SKM-1 (cell line): ENCODE measurements at regions not wholly inside any gene's neighbourhood (a gene's known extent, or its start where the extent isn't known, plus 50 kb on each side); places are given as distances from the start of the nearest gene placed in this dataset.

Experiments used
- DNase-seq: peaks from one replicate; lab custom pipeline; 2025; ENCODE audit not compliant: unreplicated experiment; lab: John Stamatoyannopoulos, UW

DNA sequence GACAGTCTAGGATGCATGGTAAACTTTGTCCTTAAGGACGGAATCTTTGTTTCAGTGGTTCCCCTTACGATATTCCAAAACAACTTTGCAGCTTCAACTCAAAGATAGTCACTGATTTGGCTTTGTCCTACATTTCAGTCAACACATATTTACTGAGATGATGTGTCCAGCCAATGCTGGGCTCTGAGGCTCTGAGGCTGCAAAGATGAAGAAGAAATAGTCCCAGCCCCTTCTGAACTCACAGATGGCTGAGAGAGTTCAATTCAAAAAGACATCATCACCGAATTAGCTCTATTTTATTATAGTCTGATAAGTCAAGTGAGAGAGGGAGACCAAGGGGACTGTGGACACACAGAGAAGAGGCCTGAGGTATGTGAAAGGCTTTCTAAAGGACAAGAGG, 544.0 kb downstream of the ACTL7B start:
- no peak for DNase-seq

DNA sequence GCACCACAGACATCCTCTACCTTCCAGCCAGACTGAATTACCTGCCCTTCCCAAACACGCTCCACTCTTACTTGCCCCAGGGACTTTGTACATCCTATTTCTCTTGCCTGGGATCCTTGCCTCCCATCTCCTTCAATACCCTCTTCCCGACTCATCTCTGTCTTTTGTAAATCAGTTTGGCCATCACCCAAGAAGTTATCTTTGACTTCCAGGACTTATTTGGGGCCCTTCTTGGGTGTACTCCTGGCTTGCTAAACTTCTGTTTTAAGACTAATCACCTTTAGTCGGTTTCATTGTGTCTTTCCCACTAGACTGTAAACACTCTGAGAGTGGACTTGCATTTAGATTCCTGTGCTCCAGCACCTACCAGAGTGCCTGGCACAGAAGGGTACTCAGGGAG, 545.6 kb downstream of the ACTL7B start:
- no peak for DNase-seq

DNA sequence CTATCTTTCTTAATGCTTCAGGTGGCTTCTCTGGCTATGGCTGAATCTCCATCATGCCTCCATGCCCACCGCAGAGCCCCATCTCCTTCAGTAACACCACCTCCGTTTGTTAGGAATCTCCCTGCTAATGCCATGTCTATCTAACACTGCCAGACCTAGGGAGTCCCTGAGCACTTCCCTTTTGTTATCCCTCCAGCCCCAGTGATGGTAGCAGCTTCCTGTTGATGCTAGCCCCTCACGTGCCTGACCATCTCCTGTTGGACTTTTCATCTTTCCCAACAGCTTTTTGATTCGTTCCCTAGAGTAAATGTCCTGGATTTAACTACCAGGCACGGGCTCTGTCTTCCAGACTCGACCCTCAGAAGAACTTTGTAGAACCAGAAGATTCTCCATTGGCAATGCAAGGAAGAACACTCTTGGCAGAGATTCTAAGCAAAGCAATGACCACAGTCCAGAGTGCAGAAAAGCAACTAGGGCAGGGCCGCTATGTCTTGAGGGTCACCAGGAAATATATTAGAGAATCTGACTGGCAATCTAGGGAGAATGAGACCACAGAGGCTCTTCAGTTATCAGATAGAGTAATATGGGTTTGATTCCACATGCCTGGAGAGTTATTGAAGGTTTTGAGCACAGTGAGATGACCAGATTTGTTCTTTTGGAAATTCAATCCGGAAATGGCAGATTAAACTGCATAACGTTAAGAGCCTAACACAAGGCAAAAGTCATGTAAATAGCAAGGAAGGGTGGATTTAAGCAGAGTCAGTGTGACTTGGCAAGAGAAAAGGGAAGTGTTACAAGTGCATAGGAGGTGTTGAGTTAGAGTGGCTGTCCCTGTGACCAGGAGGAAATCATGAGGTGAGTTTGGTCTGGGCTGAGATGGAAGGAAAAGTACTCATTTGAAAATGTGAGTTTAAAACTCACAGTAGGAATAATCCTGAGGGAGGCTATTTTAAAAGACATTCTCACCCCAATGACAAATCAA, 555.2 kb downstream of the ACTL7B start:
- DNase-seq = peak; percentile 47

- DNase-seq = peak; percentile 50
Observed at GRCh38 chr9:108297073-108297472, 558.7 kb downstream of the ACTL7B start.

DNA sequence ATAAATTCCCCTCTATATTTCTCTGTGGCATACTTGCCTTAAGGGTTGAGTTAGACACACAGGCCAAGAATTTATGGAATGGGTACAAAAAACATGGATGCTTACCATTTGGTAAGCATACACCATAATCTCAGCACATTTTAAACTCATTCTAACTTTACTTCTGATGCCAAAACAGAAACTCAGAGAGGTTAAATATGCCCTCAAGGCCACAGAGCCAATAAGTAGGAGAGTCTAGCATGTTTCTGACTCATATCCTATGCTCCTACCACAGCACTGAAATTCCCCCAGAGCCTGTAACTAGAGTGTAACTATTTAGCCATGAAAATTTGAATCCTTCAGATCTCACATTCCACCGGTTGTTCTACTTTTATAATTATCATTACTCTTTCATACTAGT, 559.7 kb downstream of the ACTL7B start:
- no peak for DNase-seq

- no peak for DNase-seq
Observed at GRCh38 chr9:108291586-108291932, 564.2 kb downstream of the ACTL7B start.

DNA sequence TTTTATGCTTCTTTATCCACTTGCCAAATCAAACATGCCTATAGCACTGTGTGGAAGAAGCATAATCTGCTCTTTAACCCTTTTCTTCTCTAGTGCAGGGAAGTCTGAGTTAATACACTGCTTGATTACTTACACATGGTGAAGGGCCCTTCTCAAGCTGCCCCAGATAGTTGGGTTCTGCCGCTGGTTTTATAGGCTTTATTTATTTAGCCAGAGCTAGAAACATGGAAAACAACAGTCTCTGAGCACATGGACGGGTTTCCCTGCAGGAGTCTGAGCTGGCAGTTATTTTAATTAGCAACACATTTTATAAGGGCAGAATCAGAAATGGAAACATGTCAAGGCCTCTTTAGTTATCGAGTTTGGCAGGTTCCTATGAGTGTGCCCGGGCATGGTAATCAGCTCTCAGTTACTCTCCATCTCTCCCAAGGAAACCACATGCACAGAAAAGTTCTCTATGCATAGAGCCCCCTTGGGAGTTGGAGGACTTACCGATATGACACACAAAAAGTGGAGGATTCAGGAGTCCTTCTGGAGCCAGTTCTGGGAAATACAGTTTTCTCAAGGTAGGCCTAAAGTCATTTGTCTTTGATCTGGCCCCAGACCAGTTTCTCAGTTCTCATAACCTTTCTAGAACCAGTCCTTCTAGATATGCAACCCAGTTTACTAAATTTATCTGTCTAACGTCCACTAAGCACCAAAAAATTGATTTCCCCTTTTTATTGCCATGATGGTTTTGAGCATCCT, 564.8 kb downstream of the ACTL7B start:
- DNase-seq = no peak

DNA sequence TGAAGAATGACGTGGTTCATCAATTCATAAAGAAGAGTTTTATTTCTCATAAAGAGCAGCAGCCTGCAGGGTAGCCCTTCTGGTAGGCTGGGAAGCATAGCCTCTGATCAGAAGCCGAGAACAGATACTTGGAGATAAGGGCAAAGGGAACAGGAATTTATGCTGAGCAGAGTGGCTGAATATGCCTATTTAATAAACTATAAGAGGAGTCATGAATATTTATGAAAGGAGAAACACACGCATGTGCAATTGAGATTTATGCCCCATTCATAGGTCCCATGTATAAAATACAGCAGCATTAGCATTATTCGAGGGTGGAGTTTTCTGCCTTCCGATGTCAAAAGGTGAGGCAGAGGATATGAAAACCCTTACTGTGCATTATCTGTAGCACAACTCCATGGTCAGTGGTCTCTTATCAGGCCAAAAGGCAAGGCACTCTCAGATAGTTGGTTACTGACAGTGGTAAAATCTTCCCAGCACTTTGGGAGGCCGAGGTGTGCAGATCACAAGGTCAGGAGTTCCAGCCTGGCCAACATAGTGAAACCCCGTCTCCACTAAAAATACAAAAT, 569.1 kb downstream of the ACTL7B start:
- no peak for DNase-seq

- DNase-seq = no peak
Observed at GRCh38 chr9:108283696-108284095, 572.1 kb downstream of the ACTL7B start.

DNA sequence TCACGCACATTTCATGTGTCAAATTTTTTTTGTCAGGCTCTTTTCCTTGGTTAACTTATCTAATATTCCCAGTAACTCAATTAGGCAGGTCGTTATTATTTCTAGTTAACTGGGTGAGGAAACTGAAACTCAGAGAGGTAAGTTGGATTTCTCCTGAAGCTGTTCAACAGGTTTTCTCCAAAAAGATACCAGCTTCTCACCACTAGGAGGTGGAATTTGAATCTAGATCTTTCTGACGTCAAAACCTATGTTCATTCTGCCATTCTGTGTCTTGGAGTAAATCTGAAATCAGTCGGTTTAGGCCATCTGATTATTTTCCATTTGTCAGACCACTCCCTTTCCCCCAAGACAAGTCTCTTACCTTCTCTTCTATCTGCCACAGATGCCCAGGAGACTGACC, 572.9 kb downstream of the ACTL7B start:
- no peak for DNase-seq

DNA sequence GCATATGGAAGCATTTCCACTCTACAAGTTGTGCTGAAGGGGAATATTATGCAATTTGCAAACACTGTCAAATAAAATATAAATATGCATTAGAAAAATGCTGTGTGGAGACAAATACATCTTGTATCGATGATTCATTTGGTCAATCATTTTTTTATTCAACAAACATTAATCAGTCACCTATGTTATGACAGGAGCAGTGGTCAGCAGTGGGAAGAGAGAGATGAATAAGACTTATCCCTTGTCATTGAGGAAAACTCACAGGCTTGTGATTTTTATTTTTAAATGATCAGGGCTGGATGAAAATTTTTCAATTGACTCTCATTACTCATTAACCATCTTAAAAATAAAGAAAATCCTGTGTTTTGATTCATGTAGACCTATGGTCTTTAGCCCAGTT, 574.1 kb downstream of the ACTL7B start:
- no peak for DNase-seq

- no peak for DNase-seq
Observed at GRCh38 chr9:108278341-108278740, 577.4 kb downstream of the ACTL7B start.

DNA sequence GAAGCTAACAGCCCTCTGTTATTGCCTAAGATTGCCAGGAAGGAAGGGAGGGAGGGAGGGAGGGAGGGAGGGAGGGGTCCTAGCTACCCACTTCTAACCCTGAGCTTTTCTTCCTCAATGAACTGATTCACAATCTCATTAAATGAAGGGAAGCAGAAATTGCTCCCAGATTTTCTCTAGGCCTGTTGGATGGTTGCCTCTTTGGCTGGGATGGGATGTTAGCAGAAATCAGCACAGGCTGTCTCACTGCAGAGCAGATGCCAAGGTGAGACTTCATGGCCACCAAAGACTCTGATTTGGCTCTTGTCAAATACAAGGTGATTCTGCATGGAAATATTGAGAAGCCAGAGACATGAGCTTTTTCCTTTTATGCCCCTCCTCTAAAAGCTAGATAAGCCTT, 578.6 kb downstream of the ACTL7B start:
- no peak for DNase-seq

DNA sequence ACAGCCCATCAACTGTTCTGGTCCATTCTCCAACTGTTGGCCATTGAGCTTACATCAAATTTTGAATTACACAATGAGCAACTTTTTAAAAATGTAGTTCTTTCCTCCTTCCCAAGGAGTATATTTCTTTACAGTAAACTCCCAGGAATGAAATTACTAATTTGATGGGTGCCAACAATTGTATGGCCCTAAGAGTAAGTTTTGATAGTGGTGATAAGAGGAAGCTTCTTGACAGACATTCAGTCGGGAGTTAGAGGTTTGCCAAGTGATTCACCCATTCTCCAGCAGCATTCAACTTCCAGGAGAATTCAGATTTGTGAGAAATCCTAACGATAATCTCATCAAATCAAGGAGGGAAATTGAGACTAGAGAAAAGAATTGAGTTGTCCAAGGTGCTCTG, 579.9 kb downstream of the ACTL7B start:
- DNase-seq = no peak

DNA sequence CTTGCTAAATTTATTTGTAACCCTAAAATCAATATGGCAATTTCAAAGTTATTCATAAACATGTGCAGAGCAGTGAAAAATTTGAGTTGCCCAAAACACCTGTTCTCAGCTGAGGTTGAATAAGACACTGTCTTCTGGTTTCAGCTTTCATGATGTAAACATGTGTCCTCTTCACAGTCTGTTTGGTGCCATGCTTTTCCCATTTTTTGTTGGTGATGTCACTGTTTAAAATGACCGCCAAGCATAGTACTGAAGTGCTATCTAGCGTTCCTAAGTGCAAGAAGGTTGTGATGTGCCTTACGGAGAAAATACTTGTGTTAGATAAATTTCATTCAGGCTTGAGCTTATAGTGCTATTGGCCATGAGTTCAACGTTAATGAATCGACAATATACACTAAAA, 580.8 kb downstream of the ACTL7B start:
- no peak for DNase-seq

GRCh38 chr9:108273988-108274387, 581.8 kb downstream of the ACTL7B start:
- DNase-seq = no peak

GRCh38 chr9:108272349-108272899, 583.4 kb downstream of the ACTL7B start:
- DNase-seq = no peak

DNA sequence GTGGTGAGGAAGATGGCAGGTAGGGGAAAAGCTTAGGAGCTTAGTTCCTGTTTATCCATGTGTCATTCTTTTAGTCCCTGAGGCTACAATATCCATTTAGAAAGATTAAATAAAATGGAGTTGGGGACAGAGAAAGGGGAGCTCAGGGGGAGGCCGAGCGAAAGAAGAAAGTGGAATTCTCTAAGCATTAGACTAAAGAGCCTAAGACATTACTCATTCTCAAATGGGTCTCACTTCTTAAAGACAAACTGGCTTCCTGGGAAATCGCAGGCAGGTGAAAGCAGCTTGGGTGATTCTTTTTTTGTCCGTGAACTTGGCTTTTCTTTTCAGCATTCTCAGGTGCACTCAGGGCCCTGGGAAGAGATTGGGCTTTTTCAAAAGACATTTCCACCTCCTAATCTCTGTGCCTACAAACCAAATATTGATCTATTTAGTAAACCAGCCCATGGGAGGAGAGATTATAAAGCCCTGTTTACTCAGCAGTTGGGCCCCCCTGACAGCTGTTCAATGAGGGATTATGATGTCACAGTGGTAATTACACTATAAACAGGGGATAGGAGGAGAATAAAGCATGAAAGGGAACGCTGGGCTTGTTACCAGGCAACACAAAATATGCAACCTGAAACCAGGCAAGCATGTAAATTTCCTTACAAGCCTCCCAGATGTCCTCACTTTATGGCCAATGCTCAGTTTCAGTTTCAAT, 584.0 kb downstream of the ACTL7B start:
- no peak for DNase-seq

DNA sequence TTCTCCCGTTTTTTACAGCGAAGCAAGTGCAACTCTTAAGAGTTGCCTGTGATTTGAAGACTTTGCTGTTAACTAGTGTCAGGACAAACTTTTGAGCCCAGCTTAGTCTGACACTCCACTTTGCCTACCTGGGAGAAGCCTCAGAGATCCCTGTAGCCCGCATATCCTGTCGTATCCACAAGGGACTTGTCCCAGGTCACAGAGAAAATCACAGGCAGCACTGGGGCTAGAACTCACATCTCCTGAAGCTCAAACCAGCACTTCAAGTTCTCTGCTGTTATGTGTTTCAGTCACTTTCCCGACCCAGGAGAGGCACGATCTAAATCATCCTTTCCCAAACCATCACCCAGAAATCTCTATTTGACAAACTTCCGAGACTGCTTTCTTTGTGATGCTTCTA, 584.5 kb downstream of the ACTL7B start:
- no peak for DNase-seq

- DNase-seq = no peak
Observed at GRCh38 chr9:108270561-108270960, 585.2 kb downstream of the ACTL7B start.

DNA sequence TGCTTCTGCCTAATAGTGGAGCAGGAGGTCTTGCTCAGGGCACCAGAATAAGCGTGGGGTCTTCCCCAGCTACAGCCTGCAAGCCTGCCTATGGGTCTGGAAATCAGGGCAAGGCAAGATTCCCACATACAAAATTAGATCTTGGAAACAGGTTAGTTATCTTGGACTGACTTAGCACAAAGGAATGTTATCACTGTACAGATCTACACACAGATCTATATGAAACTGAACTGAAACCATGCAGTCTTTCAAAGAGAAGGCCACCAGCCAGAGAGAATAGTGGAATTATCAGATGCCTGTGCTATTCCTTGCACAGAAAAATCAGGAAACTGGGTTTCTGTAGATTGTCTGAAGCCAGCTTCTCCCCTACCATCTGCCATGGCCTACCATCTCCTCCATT, 585.7 kb downstream of the ACTL7B start:
- DNase-seq = no peak
